Lung (tissue), 11 donors: ENCODE measurements at regions not wholly inside any gene's neighbourhood (a gene's known extent, or its start where the extent isn't known, plus 50 kb on each side); places are given as distances from the start of the nearest gene placed in this dataset.
"Not testable (repeated sequence)": the region's sequence is repeated elsewhere in the genome, so short reads cannot be mapped to it uniquely, and the experiment has no call there.

ENCODE experiments used
- ATAC-seq: fragments of 200-7000 bp; cut with Tn5 transposase; one replicate; pipeline ENCODE4 v1.9.1; 2020; ENCODE audit warnings: moderate number of reproducible peaks; ENCODE audit not compliant: insufficient read depth, low FRiP score
- DNase-seq, 3 donors: peaks; one replicate each; pipeline ENCODE4 v3.0.0-alpha.2; 2013 to 2017
- H3K27ac ChIP-seq, 2 donors: one replicate each; pipeline ENCODE4 v1.5.1; 2013; ENCODE audit warnings: mild to moderate bottlenecking in 2 of 2, moderate library complexity in 2 of 2, control low read depth in 1 of 2, inconsistent platforms in 1 of 2, low read depth in 1 of 2, low read length in 1 of 2
- H3K27me3 ChIP-seq, 3 donors: one replicate each; pipeline ENCODE4 v1.5.1; 2013; ENCODE audit warnings: low read length in 2 of 3; ENCODE audit not compliant: control insufficient read depth in 3 of 3, insufficient read depth in 3 of 3
- H3K36me3 ChIP-seq, 4 donors: one replicate each; pipeline ENCODE4 v1.5.1; 2013; ENCODE audit warnings: low read length in 4 of 4, mild to moderate bottlenecking in 1 of 4, moderate library complexity in 1 of 4; ENCODE audit not compliant: control insufficient read depth in 4 of 4, insufficient read depth in 4 of 4
- H3K4me1 ChIP-seq, 5 donors: one replicate each; pipeline ENCODE4 v1.5.1; 2013; ENCODE audit warnings: low read length in 5 of 5, mild to moderate bottlenecking in 2 of 5, moderate library complexity in 1 of 5; ENCODE audit not compliant: control insufficient read depth in 5 of 5, insufficient read depth in 5 of 5
- H3K4me3 ChIP-seq: one replicate; pipeline ENCODE4 v1.5.1; 2013; ENCODE audit warnings: mild to moderate bottlenecking, control low read depth, moderate library complexity
- H3K9ac ChIP-seq, 2 donors: one replicate each; pipeline ENCODE4 v1.5.1; 2013; ENCODE audit warnings: low read length in 2 of 2, control low read depth in 1 of 2; ENCODE audit not compliant: insufficient read depth in 1 of 2
- H3K9me3 ChIP-seq, 4 donors: one replicate each; pipeline ENCODE4 v1.5.1; 2013; ENCODE audit warnings: low read length in 3 of 4, mild to moderate bottlenecking in 1 of 4, moderate library complexity in 1 of 4; ENCODE audit not compliant: control insufficient read depth in 4 of 4, insufficient read depth in 3 of 4
- WGBS, 2 donors: extraction: QIAGEN DNeasy Blood & Tissue Kit; methylation state at CpG; one replicate each; pipeline ENCODE4 v1.1.7; 2013; 5-methylcytosine and 5-hydroxymethylcytosine counted together
- TF ChIP-seq, protein P1 (sequence below): IDR thresholded peaks from 2 replicates; pipeline ENCODE4 v1.5.1; 2012; ENCODE audit warnings: mild to moderate bottlenecking; ENCODE audit errors: control extremely low read depth, extremely low read depth
- donor health status: control.
- donor health status: control.
- donor health status: Bipolar disorder and iron deficiency.
- donor health status: healthy.
- donor health status: DM: yes; HTN: yes; CAD: no.

- no peak for DNase-seq
- Histone ChIP-seq H3K36me3 (no peaks in the 10 kb centered on the region), H3K4me3 (no peak overlapping the region), H3K9ac (no peak overlapping the region), H3K27me3 (no peaks in the 10 kb centered on the region), H3K27ac (no peak overlapping the region), H3K4me1 (no peaks in the 10 kb centered on the region), H3K9me3 (no peaks in the 10 kb centered on the region)
- TF ChIP-seq, protein P1, sequence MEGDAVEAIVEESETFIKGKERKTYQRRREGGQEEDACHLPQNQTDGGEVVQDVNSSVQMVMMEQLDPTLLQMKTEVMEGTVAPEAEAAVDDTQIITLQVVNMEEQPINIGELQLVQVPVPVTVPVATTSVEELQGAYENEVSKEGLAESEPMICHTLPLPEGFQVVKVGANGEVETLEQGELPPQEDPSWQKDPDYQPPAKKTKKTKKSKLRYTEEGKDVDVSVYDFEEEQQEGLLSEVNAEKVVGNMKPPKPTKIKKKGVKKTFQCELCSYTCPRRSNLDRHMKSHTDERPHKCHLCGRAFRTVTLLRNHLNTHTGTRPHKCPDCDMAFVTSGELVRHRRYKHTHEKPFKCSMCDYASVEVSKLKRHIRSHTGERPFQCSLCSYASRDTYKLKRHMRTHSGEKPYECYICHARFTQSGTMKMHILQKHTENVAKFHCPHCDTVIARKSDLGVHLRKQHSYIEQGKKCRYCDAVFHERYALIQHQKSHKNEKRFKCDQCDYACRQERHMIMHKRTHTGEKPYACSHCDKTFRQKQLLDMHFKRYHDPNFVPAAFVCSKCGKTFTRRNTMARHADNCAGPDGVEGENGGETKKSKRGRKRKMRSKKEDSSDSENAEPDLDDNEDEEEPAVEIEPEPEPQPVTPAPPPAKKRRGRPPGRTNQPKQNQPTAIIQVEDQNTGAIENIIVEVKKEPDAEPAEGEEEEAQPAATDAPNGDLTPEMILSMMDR, result no peak
- WGBS, 2 donors, result 43 to 47% methylated on average over 4 of the region's 4 CpGs
- no peak for ATAC-seq
Observed at GRCh38 chr13:62721893-62722292, 1306.2 kb upstream of the PCDH20 start.

GRCh38 chr13:62711948-62712347, 1296.3 kb upstream of the PCDH20 start:
- H3K36me3 ChIP-seq, DNase-seq, H3K4me3 ChIP-seq, H3K9ac ChIP-seq, H3K27ac ChIP-seq, H3K4me1 ChIP-seq, ATAC-seq, H3K27me3 ChIP-seq, H3K9me3 ChIP-seq: not testable (repeated sequence)
- WGBS, 2 donors, result 90 to 92% methylated on average over 7 of the region's 7 CpGs

DNA sequence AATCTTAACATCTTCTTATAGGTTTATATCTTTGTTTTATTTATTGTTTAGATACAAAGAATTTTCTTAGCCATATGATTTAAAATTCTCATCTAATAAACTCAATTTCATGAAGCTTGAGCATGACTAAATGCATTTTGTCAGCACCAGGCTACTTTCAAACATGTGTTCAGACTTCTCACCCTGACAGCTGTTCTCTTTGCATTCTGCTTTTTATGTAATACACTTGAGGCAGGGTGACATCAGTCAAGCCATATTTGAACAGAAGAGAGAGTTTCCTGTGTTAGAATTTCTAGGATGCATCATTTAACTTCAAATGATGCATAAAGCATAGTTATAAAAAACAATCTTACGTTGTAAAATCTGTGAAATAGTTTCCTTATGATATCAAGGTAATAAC, 1295.1 kb upstream of the PCDH20 start:
- WGBS, 2 donors, result 56 to 71% methylated on average over 1 of the region's 1 CpG
- Histone ChIP-seq H3K9me3 (peaks cover 0 to 2% (median 0%) of the 10 kb centered on the region in 4 donors), H3K27me3 (no peaks in the 10 kb centered on the region), H3K4me1 (no peaks in the 10 kb centered on the region), H3K9ac (no peak overlapping the region), H3K4me3 (no peak overlapping the region), H3K27ac (no peak overlapping the region), H3K36me3 (no peaks in the 10 kb centered on the region)
- no peak for DNase-seq
- no peak for ATAC-seq
- TF ChIP-seq, protein P1, result no peak

DNA sequence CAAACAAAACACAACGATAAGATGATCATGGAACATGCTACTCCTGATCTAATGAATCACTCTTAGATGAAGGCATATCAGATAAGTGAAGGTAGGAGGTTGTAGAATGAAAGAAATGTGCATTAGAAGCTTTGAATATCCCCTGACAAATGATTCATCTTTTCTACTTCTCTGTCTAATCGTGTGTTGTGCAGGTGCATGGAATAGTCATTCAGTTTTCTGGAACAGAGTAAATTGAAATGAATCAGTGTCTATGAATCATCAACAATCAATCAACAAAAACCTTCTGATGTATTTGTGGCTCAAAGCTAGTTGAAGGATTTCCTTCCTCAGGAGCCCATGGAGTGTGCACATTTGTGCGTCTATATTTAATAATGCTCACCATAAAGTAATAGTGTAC, 1290.4 kb upstream of the PCDH20 start:
- 78 to 86% methylated on average over 3 of the region's 3 CpGs for WGBS, 2 donors

More for the DNA sequence above, 1290.4 kb upstream of the PCDH20 start:
- ATAC-seq (no peak), DNase-seq (no peak)
- TF ChIP-seq, protein P1, result no peak
- no peak overlapping the region for H3K9ac ChIP-seq
- H3K27ac ChIP-seq, result no peak overlapping the region
- H3K27me3 ChIP-seq, result no peaks in the 10 kb centered on the region
- H3K9me3 ChIP-seq, result no peaks in the 10 kb centered on the region
- no peaks in the 10 kb centered on the region for H3K36me3 ChIP-seq
- no peak overlapping the region for H3K4me3 ChIP-seq
- H3K4me1 ChIP-seq, result no peaks in the 10 kb centered on the region
